ENCODE measurements at regions not wholly inside any gene's neighbourhood (a gene's known extent, or its start where the extent isn't known, plus 50 kb on each side); places are given as distances from the start of the nearest gene placed in this dataset.

DNA sequence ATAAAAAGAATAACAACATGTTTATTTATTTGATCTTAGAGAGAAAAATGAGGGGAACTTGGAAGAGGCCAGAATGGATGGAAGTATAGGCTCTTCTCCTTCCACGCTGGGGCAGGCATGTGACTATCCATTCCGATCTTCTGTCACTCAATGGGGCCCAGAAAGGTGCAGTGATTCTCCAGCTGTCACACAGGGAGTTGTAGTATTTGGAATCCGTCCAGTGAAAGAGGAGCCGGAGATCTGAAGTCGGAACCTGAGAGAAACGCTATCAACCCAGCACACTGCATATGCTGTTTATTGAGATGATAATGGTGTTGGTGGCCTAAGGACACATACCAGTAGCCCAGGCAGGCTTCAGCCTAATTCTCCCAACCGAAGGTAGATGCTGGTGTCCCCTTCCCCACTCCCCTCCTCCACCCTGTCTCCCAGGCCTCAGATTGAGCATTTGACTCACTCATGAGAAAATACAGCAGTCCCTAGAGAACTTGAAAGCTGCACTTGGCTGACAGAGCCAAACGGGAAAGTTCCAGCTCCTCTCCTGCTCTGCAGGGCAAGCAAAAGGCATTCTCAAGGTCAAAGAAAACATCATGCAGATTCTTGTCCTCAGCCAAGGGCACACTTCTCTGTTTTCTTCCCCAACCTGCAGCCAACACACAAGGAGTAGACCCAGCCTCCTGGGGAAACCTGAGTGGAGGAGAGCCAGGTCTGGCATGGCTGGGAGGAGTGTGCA lies 100.4 kb downstream of the IRF2BPL start:
- intact Hi-C loops (cut with DNase I) = no loop called here
- Histone ChIP-seq H3K27ac (no peak overlapping the region), H3K27me3 (no peaks in the 10 kb centered on the region)

DNA sequence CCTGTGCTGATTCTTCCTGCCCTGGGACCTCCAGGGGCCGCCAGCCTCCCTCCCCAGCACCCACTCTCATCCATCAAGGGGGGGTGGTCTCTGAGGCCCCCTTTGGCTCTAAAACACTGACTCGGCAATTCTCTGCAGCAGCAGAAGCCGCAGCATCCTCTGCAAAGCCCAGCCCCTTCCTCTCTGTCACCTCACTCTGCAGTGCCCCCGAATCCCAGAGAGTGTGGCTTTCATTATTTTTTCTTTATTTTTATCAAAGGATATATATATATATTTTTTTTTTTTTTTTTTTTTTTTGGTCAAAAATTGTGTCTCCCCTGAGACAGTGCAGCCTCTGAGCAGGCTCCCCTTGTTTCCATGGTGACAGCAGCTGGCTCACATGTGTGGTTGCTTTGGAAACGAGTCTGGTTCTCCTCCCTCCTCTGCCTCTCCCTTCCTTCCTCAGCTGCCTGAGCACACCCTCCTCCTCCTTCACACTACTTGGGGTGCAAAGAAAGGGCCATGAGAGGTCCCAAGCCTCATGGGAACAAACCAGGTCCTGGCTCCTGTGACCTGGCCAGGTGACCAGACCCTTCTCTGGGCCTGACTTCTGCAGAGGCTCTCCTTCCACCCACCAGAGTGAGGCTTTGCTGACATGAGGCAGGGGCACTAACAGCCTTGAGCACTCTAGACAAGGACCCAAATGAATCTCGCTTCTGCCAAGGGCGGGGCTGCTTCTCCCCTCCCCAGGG lies 100.5 kb downstream of the LRRC74A start:
- Histone ChIP-seq H3K27ac (no peak overlapping the region), H3K9ac (ENCODE audit: low read depth in 2 of 2, low read length in 2 of 2) (no peak overlapping the region), H3K4me3 (no peak overlapping the region), H3K9me3 (no peaks in the 10 kb centered on the region), H3K36me3 (no peaks in the 10 kb centered on the region), H3K27me3 (no peaks in the 10 kb centered on the region), H3K4me1 (no peaks in the 10 kb centered on the region)
- TF ChIP-seq, protein P1, sequence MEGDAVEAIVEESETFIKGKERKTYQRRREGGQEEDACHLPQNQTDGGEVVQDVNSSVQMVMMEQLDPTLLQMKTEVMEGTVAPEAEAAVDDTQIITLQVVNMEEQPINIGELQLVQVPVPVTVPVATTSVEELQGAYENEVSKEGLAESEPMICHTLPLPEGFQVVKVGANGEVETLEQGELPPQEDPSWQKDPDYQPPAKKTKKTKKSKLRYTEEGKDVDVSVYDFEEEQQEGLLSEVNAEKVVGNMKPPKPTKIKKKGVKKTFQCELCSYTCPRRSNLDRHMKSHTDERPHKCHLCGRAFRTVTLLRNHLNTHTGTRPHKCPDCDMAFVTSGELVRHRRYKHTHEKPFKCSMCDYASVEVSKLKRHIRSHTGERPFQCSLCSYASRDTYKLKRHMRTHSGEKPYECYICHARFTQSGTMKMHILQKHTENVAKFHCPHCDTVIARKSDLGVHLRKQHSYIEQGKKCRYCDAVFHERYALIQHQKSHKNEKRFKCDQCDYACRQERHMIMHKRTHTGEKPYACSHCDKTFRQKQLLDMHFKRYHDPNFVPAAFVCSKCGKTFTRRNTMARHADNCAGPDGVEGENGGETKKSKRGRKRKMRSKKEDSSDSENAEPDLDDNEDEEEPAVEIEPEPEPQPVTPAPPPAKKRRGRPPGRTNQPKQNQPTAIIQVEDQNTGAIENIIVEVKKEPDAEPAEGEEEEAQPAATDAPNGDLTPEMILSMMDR (IDR thresholded peaks at IDR 0.05) = no peak
- DNase-seq = no peak
- intact Hi-C loops (cut with DNase I) = no loop called here

More for the DNA sequence above, 100.4 kb downstream of the IRF2BPL start:
- no peaks in the 10 kb centered on the region for H3K4me1 ChIP-seq
- no peaks in the 10 kb centered on the region for H3K9me3 ChIP-seq
- H3K9ac ChIP-seq (ENCODE audit: low read depth in 2 of 2, low read length in 2 of 2) = no peak overlapping the region
- no peak for DNase-seq
- H3K4me3 ChIP-seq = no peak overlapping the region
- H3K36me3 ChIP-seq = no peaks in the 10 kb centered on the region
- TF ChIP-seq, protein P1 (IDR thresholded peaks at IDR 0.05) = no peak

DNA sequence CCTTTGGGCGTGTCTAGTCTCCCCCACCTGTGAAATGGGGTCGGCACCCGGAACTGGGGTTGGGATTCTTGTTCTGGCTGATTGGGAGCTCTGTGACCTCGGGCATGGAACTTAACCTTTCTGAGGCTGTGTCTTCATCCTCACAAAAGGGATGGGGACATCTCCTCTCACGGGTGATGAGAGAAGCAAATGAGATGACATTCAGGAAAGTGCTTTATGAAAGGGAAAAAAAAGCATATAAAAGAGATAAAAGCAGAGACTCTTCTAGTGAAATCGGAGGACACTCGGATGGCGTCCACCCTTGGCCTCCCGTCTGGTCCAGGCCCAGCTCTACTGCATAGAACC lies 98.9 kb downstream of the LRRC74A start:
- H3K4me1 ChIP-seq = no peaks in the 10 kb centered on the region
- no peak overlapping the region for H3K9ac ChIP-seq (ENCODE audit: low read depth in 2 of 2, low read length in 2 of 2)
- no peaks in the 10 kb centered on the region for H3K27me3 ChIP-seq
- intact Hi-C loops (cut with DNase I) = no loop called here
- no peak overlapping the region for H3K27ac ChIP-seq
- H3K4me3 ChIP-seq = no peak overlapping the region
- TF ChIP-seq, protein P1 (IDR thresholded peaks at IDR 0.05) = no peak
- DNase-seq = no peak
- no peaks in the 10 kb centered on the region for H3K36me3 ChIP-seq
- no peaks in the 10 kb centered on the region for H3K9me3 ChIP-seq

DNA sequence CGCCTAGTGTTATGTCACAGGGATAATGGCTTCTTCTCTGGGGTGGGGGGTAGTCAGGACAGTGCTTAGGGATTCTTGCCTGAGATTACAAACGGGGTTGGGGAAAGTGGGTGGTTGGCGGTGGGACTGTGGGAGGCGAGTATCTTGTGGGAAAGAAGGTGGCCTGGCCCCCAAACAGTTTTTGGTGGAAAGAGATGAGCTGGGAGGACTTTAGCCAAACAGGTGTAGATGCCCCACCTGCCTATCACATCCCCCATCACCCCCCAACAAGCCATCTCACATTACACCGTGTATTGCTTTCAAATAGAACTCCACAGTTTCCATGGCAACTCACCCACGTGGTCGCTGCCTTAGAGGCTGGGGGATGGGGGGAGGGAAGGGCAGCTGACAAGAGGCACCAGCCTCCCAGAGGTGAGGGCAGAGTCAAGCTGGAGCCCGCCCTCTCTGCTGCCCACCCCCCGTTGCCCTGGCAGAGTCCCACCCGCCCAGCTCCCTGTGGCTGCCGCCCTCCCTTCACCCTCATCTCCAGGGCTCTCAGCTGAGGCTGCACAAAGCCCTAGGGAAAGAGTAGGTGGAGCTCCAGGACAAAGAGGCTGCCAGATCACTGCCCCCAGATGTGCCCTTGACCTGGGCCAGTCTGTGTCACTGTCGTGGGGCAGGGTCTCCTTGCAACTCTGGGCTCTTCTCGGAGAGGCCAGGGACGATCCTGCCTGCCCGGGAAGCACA lies 98.3 kb downstream of the LRRC74A start:
- no peak for DNase-seq
- no peak overlapping the region for H3K27ac ChIP-seq
- H3K4me1 ChIP-seq = peaks cover 4% of the 10 kb centered on the region
- no peak overlapping the region for H3K9ac ChIP-seq (ENCODE audit: low read depth in 2 of 2, low read length in 2 of 2)
- no peaks in the 10 kb centered on the region for H3K9me3 ChIP-seq
- intact Hi-C loops (cut with DNase I) = no loop called here
- H3K4me3 ChIP-seq = no peak overlapping the region
- H3K27me3 ChIP-seq = no peaks in the 10 kb centered on the region
- H3K36me3 ChIP-seq = no peaks in the 10 kb centered on the region
- TF ChIP-seq, protein P1 (IDR thresholded peaks at IDR 0.05) = no peak

DNA sequence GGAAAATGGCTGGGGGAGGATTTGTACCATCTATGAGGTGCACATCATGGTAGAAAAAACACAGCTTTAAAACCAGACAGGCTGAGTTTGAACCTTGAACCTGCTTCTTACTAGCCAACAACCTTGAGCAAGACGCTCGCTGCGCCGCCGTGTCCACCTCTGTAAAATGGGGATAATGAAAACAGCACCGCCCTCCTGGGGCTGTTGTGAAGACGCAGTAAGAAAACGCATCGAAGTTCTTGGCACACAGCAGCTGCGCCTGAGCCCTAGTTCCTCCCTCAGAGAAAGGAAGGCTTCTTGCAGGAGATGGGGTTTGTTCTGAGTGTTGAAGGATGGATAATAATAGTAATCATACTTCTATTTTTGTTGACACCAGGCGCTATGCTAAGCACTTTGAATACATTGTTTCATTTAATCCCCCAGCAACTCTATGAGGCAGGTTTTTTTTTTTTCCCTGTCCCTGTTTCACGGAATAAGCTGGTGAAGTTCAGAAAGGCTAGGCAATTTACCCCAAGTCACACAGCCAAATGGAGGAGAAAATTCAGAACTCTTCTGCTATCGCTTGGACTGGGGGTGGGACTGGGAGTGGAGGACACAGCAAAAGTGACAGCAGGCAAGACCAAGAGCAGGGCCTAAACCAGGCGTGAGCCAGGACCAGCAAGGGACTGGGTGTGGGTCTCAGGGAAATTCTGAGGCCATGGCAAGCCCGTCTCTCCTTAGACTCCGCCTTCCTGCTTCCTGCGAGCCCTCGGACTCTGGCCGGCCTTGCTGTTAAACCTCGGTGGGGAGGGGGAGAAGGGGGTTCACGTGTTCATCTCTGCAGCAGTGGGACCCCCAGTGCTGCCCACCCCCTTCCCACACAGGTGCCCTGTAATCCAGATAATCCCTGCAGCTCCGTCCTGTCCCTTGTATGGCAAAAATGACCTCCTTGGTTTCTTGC lies 97.5 kb downstream of the LRRC74A start:
- DNase-seq = no peak
- intact Hi-C loops (cut with DNase I) = no loop called here
- peaks cover 12% of the 10 kb centered on the region for H3K4me1 ChIP-seq

More for the DNA sequence above, 97.5 kb downstream of the LRRC74A start:
- no peak overlapping the region for H3K27ac ChIP-seq
- no peaks in the 10 kb centered on the region for H3K36me3 ChIP-seq
- TF ChIP-seq, protein P1 (IDR thresholded peaks at IDR 0.05) = no peak
- no peak overlapping the region for H3K4me3 ChIP-seq
- H3K9ac ChIP-seq (ENCODE audit: low read depth in 2 of 2, low read length in 2 of 2) = no peak overlapping the region
- H3K27me3 ChIP-seq = no peaks in the 10 kb centered on the region
- H3K9me3 ChIP-seq = no peaks in the 10 kb centered on the region
